ENCODE measurements at regions not wholly inside any gene's neighbourhood (a gene's known extent, or its start where the extent isn't known, plus 50 kb on each side); places are given as distances from the start of the nearest gene placed in this dataset.

GRCh38 chr12:107148107-107148506 lies 54.8 kb upstream of the CRY1 start:
- TF ChIP-seq CBX5 (IDR thresholded peaks at IDR 0.05; ENCODE audit: low read depth, low read length) (no peak), POLR2A (IDR thresholded peaks at IDR 0.05; ENCODE audit: control extremely low read depth in 1 of 2, low read depth in 2 of 2, low read length in 2 of 2) (no peak)

All from H1 (cell line).